NCI-H524 treated with DMSO at 0.1 percent for 48 hours (cell line): ENCODE measurements at regions not wholly inside any gene's neighbourhood (a gene's known extent, or its start where the extent isn't known, plus 50 kb on each side); places are given as distances from the start of the nearest gene placed in this dataset.
"Not testable (repeated sequence)": the region's sequence is repeated elsewhere in the genome, so short reads cannot be mapped to it uniquely, and the experiment has no call there.

Experiments used
- DNase-seq: peaks from one replicate; lab custom pipeline; 2025; lab: John Stamatoyannopoulos, UW

DNA sequence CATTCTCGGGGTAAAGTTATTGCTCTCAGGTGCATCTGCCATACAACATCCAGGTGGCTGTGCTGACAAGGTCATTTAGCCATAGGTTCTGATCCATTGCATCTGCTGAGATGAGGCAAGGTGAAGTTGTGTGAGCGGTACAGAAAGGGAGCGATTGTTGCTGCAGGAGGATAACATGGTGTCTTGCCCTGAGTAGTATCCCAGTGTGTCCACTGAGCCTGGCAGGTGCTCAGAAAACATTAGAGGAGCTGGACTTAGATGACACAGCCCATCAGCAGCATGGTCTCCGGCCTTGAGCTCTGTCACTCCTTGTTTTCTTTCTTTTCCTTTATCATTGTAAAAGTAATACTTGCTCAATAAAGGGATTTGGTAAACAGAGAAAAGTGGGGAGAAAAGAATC lies 161.1 kb upstream of the ATP10A start:
- DNase-seq: no peak

DNA sequence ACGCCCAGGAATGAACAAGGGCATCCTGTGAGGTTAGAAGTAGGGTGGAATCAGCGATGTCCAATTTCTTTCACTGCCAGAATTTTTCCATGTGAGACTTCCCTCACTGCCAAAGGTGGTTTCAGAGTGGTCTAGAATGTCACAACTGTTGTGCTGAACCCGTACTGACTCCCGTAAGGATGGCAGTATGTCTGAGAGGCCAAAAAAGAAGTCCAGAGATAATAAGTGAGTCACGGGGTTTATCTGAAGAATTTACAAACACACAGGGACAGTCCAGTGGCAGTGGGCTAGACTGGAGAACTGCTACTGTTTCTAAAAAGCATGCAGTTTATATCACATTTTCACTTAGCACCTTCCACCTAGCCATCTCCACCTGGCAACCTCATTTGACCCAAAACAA lies 160.6 kb upstream of the ATP10A start:
- no peak for DNase-seq

DNA sequence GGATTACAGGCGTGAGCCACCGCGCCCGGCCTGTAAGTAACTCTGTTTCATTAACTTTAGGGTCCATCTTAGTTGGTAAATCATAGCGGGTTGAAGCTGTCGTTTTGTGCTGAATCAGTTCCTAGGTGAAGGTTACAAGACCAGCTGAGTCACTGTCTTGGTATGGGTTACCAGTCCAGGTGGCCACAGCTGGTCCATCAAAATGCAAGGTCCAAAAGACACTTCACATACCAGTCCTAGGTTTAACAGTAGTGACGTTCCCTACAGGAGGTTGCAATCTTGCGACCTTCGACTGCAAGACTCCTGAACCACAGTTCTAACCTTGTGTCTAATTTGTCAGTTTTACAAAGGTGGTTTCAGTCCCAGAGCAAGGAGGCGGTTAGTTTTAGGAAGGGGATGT lies 160.1 kb upstream of the ATP10A start:
- DNase-seq: no peak

DNA sequence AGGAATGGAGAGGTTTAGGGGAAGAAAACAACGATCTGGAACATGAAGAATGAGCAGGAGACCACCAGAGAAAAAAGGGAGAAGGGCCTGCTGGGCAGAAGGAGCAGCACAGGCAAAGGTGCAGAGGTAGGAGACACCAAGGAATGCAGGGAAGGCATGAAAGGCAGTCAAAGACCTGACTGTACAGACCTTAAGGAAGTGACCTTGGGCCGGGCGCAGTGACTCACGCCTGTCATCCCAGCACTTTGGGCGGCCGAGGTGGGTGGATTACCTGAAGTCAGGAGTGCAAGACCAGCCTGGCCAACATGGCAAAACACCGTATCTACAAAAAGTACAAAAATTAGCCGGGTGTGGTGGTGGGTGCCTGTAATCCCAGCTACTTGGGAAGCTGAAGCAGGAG lies 157.7 kb upstream of the ATP10A start:
- DNase-seq: no peak

DNA sequence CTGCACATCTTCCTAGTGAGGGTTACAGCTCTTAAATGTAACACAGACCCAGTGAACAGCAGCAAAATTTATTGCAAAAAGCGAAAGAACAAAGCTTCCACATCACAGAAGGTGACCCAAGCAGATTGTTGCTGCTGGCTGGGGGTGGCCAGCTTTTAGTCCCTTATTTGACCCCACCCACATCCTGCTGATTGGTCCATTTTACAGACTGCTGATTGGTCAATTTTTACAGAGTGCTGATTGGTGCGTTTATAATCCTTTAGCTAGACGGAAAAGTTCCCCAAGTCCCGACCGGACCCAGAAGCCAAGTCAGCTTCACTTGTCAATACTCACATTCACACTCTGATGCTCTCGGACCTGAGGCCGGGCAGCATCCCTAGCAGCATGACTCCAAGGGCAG lies 154.5 kb upstream of the ATP10A start:
- no peak for DNase-seq

DNA sequence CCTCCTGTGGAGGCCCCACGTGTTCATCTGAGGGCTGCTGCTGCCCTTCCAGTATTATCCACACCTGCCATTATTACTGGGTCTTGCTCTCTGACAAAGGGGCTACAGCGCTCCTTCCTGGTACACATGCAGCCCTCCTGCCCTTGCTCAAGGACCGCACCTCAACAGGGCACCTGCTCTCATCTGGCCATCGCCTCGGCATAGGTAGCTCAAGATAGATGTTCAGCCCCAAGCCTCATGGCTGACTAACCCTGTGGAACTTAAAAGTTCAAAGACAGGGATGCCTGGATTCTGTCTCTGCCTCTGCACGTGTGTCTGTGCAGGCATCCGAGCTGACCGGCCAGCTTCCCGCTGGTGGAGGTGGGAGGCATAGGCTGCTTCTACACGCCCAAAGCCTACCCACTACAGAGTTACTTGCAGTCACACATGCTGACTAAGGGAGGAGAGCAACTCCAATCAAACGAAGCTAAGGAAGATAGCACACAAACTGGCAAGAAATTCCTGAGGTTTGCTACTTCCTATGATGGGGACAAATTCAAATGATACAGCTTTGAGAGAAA lies 152.5 kb upstream of the ATP10A start:
- DNase-seq: no peak

DNA sequence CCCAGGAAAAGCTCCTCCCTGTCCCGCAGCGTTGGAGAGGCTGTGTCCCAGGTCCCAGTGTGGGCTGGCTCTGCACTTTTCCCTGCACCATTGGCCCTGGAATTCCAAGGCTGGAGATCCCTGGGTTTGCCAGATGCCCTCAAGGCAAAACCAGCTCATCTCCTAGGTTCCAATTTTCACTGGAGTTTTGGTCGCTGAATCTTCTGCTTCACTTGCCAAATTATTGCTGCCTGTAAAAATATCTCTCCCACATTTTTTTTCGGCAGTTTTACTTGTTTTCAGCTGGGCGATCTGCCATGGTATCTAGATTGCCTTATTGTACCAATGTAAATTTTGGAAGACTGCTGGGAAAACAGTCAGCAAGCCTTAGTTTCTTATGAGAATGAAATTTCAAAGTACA lies 150.9 kb upstream of the ATP10A start:
- no peak for DNase-seq

DNA sequence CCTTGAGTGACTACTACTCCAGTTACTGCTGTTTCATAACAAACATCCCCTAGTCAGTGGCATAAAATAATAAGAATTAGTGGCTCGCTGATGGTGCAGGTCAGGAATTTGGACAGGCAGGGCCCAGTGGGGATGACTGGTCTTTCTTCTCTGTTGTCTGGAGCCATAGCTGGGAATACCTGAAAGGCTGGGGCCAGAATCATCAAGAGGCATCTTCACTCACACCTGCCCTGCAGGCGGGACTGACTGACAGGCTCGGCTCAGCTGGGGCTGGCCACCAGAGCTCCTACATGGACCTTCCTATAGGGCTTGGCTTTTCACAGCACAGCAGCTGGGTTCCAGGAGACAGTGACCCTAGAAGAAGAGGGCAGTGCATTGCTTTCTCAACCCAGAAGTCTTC lies 148.8 kb upstream of the ATP10A start:
- no peak for DNase-seq

DNA sequence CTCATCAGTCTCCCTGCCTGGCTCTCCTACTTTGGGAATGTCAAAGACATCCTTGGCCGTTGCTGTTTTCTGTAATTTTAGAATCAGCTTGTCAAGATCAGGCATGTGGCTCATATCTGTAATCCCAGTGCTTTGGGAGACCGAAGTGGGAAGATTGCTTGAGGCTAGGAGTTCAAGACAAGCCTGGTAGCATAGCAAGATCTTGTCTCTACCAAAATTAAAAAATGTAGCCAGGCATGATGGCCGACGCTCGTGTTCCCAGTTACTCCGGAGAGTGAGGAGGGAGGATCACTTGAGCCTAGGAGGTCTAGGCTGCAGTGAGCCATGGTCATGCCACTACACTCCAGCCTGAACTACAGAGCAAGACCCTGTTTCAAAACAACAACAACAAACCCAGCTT lies 144.0 kb upstream of the ATP10A start:
- no peak for DNase-seq

DNA sequence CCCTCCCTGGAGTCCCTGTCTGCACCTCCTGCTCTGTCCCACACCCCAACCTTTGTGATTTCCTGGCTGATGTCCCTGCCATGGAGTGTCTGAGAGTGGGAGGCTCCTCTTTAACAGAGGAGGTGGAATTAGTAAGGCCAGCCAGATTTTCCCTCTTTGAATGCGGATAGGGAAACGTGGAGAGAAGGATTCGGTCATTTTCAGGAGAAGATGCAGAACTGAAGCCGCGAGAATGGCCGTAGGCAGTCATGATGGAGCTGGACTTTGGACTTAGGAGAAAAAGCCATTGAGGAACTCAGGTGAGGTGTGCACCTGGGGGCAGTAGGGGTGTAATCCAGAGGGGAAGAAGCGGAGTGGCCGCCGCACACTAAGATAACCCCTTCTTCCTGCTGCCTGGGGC lies 138.1 kb upstream of the ATP10A start:
- DNase-seq: no peak

DNA sequence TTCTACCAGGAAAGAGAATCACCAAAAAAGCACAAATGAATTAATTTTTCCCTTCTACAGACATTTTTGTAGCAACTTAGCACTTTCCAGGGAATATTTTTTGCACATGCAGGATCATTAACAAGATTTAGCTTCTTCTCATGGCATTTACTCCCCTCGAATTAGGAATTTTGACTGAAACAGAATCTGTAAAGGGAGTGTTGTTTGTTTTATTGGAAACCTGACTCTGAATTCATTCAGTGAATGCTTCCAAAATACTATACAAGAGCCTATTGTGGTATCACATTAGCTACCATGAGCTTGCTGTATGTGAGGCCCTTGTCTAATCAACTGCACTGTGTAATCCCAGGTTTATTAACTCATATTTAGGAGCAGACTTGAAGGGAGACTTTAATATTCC lies 130.4 kb upstream of the ATP10A start:
- no peak for DNase-seq

DNA sequence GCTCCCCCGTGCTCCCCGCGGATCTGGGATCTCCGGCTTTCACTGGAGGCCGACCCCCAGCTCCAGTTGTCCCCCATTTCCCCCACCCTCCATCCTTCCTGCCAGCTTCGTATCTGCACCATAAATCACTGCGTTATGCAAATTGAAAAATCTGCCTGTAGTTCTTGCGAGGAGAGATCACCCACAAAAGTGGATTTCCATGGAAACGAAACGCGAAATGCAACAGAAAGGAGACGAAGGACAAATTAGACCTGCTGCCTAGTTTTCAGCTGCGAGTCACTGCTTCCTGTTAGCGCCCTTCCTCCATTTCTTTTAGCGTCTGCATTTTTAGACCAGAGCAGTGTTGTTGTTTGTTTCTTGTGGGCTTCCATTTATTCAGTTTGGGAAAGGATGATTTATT lies 127.1 kb upstream of the ATP10A start:
- DNase-seq: no peak

DNA sequence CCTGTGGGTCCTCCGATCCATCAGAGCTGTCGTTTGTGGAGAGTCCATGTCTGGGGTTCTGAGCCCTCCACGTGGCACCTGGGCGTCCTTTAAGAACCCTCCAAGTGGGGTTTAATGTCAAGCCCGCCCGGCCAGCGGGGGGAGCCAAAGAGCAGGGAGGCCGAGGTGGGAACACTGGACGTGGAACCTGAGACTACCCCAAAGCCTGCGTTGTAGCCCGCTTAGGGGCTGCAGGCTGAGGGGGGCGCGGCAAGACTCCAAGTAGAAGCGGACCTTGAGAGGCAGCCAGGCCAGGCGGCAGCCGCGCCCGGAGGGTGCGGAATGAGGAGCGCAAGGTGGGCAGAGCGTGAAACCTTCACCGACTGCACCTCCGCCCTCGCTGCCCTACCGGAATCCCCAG lies 126.2 kb upstream of the ATP10A start:
- no peak for DNase-seq

DNA sequence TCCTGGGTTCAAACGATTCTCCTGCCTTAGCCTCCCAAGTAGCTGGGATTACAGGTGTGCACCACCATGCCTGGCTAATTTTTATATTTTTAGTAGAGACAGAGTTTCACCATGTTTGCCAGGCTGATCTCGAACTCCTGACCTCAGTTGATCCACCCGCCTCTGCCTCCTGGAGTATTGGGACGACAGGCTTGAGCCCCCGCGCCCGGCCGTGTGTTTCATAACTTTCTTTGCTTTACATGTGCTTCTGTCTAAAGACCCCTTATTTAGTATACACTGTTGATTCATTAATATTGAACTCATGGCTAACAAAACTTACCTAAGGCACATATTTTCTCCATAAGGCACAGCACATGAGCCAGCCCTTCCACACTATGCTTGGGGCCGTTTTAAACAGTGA lies 125.6 kb upstream of the ATP10A start:
- DNase-seq: not testable (repeated sequence)

DNA sequence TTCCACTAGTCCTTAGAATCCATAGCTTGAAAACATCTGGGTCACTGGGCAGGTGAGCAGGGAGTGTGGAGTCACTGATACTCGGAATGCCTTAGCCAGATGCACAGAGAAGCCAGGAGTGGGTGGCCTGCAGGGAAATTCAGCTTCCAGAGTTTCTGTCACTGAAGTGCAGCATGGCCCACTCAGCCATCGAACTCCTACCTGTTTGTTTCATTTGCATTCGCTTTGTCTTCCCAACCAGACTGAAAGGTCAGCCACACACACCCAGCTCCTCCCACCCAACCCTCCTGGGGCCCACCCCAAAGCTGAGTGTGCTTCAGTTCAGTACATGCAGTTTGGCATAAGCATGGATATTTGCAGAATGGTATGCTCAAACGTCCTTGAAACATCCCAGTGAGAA lies 124.5 kb upstream of the ATP10A start:
- DNase-seq: no peak

DNA sequence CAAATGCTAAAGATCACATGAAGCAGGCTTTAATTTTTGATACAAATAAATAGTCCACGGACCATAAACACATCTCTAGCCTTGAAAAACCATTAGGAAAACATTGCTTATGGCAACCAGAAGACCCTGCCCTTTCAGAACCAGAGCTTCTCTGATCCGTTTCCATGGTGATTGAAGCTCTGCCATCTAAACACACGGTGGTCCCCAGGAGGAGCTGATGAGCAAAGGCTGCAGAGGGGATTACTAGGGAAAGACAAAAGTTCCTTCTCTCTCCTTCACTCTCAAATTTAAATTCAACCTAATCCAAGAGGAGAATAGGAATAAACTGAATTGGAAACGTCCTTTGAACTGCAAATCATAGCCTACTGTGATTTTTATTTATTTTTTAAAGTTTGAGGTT lies 122.0 kb upstream of the ATP10A start:
- no peak for DNase-seq

DNA sequence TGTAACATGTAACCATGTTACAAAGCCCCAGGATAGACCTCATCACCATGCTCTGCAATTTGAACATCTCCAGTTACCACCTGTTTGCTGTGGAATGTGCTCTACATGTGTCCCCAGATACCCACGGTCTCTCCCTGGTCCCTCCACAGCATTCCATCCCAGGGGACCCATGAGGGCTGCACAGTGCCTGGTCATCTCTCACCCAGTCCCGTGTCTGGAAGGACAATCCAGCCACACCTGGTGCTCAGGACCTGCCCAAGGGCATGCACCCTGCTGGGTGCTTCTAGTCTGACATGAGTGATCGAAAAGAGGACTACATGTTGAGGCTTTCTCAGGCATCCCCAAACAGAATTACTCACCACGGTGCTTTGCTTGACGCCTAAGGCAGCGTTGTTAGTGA lies 119.6 kb upstream of the ATP10A start:
- DNase-seq: no peak

DNA sequence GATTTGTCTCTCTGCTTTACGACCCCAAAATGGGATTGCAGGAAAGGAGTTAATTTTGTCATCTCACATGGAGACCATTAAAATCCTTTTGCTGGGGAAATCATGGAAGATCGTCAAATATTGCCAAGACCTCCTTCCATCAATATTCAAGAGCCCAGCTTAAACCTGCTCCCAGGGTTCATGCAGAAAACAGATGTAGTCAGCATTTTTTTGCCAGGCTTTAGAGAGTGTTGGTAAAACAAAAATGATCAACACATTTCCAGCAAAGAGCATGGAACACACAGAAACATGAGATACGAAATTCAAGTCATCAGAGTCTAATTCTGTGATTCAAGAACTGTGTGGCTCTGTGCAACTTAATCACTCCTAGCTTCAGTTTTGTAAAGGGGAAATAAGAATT lies 118.0 kb upstream of the ATP10A start:
- DNase-seq: no peak

DNA sequence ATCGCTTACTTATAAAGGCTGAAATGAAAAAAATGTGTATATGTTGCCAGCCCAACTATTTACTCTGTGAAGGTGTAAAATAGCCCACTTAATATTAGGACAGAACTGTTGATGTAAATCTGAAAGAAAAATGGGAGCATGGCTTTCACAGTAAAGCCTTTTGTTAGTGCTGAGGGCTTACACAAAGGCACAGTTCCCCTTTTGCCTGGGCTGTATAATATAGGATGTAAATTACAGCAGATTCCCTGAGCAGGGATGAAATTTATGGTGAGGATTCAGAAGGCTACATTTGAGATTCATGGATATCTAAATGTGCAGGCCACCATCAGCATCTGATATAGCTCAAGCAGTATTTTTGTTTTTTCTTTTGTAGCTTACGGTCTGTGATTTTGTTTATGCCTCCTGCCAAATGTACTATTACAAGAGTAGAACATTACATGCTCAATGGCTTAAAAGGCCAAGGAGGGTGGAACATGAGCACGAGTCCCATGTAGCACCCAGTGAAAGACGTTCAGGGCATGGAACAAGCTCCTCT lies 109.1 kb upstream of the ATP10A start:
- DNase-seq: no peak

DNA sequence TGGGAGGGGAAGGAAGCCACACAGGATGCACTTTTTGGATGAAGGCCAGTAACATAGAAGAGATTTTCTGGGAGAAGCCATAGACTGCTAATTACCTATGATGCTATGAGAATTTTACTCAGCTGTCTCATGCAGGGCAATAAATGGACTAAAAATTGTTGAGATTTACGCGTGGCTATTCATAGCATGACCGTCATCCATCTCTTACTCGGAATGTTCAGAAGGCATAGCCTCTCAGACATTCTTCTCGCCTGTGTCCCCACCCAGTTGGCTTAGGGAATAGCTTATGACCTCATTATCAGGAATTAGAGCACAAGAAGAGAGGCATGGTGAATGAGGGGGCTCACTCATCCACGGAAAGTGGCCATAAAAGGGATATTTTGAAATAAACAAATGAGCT lies 107.9 kb upstream of the ATP10A start:
- DNase-seq: no peak

DNA sequence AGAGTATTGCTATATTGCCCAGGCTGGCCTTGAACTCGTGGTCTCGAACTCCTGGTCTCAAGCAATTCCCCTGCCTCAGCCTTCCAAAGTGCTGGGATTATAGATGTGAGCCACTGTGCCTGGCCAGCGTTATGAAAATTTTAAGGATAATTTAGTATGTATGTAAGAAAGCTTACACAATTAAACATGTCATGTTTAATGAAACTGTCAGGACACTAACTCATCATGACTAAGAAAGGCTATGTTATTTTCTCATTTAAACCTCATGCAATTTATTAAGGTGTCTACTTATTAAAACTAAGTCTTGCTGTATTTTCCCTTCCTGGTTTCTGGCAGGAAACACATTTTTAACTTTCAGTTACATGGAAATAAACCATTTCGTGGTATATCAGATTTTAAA lies 106.8 kb upstream of the ATP10A start:
- no peak for DNase-seq

DNA sequence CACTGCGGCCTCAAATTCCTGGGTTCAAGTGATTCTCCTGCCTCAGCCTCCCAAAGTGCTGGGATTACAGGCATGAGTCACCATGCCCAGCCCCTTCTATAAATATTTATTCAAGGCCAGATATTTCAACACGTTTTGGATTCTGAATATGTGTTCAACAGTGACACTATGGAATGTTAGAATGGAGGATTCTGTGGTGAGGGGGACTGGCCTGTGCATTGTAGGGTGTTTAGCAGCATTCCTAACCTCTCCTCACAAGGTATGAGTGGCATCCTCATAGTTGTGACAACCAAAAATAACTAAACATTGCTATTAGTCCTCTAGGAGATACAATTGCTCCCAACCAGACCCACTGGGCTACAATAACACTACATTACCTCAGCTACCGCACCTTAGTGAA lies 104.0 kb upstream of the ATP10A start:
- DNase-seq: no peak

DNA sequence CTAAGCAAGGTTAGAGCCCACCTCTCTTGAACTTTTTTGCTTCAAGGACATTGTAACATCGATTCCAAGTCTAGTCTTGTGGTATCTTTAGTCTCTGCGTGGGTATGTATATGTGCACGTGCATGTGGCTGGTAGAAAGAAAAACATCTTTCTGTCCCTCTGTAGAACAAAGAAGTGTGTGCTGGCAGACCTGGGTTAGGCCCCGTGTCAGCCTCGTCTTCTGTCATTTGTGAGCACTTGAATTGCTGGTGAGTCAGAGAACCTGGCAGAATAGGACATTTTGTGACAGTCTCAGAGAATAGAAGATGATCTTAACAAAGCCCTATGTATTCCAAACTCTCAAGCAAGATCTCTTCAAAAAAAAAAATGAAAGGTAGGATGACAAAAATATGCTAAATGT lies 102.2 kb upstream of the ATP10A start:
- no peak for DNase-seq

DNA sequence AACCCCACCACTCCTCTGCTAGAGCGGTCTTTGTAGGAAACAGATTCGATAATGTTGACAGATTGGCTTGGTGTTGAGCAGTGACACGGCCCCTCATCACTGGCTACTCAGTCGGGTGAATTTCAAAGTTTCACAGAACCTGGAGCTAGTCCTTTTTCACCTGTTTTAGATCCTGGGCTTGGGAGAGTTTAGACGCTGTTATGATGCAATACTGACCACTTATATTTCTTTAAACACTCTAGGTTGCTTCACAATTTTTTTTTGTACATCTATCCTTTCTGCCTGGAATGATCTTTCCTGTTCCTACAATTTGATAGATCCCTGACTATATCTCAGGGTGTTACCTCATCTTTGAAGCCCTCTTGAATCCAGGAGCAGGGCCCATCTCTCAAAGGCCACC lies 97.1 kb upstream of the ATP10A start:
- DNase-seq: no peak

DNA sequence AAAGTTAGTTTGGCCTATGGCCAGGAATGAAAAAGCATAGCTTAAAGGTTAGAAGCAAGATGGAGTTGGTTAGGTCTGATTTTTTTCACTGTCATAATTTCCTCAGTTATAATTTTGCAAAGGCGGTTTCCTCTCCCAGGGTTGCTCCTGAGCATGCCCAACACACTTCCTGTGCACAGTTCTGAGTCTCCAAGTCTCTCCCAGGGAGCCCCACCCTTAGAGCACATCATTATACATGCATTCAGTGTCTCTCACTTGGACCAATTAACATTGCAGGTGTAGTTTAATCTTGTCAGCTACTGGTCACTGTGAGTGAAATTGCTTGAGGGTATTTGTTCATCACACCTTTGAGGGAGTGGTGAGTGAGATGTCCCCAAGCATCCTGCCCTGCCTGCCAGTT lies 96.0 kb upstream of the ATP10A start:
- no peak for DNase-seq
